ENCODE measurements at regions not wholly inside any gene's neighbourhood (a gene's known extent, or its start where the extent isn't known, plus 50 kb on each side); places are given as distances from the start of the nearest gene placed in this dataset.

DNA sequence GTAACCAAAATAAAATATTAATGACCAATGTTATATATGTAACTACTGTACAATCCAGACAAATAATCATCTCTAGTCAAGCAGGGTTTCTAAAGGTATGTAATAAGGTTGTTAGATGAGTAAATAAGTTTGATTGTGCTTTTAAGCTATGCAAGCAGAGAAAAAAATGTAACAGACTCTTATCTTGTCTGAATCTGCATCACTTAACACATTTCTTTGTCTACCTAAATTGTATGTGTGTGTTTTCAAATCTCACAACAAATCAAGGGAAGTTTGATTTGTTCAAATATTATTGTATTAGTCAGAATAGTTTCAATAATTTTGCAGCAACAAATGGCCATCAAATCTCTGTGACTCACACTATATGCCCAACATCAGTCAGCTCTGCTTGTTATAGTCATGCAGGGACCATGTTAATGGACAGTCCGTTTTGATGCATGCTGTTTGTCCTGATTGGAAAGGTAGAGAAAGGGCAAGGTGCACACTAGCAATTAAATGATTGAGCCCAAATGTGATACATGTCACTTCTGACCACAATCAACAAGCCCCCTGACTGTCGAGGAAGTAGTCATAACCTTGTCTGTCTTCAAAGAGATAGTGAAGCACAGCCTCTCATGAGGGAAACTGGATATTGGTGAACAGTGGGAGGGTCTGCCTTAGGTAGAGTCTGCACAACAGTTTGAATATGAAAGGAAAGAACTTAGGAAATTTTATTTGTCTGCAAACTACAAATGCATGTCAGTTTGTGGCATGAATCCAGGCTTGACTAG lies 349.4 kb upstream of the SATB1 start:
- Mint-ChIP-seq H3K27me3 (ENCODE audit: insufficient read depth, unreplicated experiment) (no peaks in the 10 kb centered on the region), H3K9me3 (ENCODE audit: unreplicated experiment) (no peaks in the 10 kb centered on the region), H3K4me1 (ENCODE audit: low read depth, unreplicated experiment) (no peaks in the 10 kb centered on the region), H3K36me3 (ENCODE audit: insufficient read depth, unreplicated experiment) (no peaks in the 10 kb centered on the region), H3K4me3 (ENCODE audit: unreplicated experiment) (no peak overlapping the region), H3K27ac (ENCODE audit: unreplicated experiment) (no peak overlapping the region)
- TF ChIP-seq, protein P1, sequence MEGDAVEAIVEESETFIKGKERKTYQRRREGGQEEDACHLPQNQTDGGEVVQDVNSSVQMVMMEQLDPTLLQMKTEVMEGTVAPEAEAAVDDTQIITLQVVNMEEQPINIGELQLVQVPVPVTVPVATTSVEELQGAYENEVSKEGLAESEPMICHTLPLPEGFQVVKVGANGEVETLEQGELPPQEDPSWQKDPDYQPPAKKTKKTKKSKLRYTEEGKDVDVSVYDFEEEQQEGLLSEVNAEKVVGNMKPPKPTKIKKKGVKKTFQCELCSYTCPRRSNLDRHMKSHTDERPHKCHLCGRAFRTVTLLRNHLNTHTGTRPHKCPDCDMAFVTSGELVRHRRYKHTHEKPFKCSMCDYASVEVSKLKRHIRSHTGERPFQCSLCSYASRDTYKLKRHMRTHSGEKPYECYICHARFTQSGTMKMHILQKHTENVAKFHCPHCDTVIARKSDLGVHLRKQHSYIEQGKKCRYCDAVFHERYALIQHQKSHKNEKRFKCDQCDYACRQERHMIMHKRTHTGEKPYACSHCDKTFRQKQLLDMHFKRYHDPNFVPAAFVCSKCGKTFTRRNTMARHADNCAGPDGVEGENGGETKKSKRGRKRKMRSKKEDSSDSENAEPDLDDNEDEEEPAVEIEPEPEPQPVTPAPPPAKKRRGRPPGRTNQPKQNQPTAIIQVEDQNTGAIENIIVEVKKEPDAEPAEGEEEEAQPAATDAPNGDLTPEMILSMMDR (IDR thresholded peaks at IDR 0.05; ENCODE audit: insufficient read depth in 1 of 2, low read depth in 1 of 2, low read length in 1 of 2, severe bottlenecking in 1 of 2, unreplicated experiment in 1 of 2) = no peak
- Histone ChIP-seq H3K27me3 (replicated peaks; ENCODE audit: control insufficient read depth, insufficient read depth, low read length) (no peaks in the 10 kb centered on the region), H3K9me3 (no peaks in the 10 kb centered on the region), H3K4me3 (ENCODE audit: low read depth, low read length) (no peak overlapping the region), H3K4me1 (no peaks in the 10 kb centered on the region), H3K36me3 (ENCODE audit: control insufficient read depth, insufficient read depth, low read length) (no peaks in the 10 kb centered on the region)
- CTCF ChIA-PET = no interaction called here
- BruUV-seq (replicated peaks) = no TSS peak
- DNase-seq = no peak
- POLR2A ChIA-PET = no interaction called here
- intact Hi-C loops (cut with micrococcal nuclease; ENCODE audit: unreplicated experiment) = no loop called here

DNA sequence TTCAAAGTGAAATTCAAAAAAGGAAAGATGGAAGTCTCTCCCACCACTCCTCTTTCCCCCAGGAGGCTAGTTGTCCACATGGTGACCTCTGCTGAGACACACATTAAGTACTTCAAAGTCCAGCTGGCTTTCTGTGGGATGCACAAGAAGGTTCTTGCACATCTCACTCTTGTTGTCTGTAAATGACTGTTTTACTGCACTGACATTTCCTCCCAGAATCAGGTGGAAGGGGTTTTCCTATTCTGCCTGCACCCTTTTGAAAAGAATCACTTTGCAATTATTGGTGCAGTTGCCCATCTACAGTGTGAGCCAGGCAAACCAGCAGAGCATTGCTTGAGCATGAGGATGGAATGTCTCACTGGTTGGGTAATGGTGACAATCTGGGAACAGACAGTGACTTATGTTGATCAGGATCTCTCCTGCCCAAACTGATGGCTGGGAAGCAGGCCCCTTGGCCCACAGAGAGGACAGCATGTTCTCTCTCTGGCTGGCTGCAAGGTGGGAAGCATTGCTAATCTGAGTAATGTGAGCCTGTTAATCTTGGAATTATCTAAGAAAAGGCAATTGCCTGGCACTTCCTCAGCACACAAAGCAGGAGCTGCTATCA lies 347.7 kb upstream of the SATB1 start:
- BruUV-seq (replicated peaks) = no TSS peak
- no peak for DNase-seq
- ChIA-PET CTCF (no interaction called here), POLR2A (no interaction called here)
- Mint-ChIP-seq H3K27me3 (ENCODE audit: insufficient read depth, unreplicated experiment) (no peaks in the 10 kb centered on the region), H3K9me3 (ENCODE audit: unreplicated experiment) (no peaks in the 10 kb centered on the region), H3K4me1 (ENCODE audit: low read depth, unreplicated experiment) (no peaks in the 10 kb centered on the region), H3K4me3 (ENCODE audit: unreplicated experiment) (no peak overlapping the region), H3K27ac (ENCODE audit: unreplicated experiment) (no peak overlapping the region), H3K36me3 (ENCODE audit: insufficient read depth, unreplicated experiment) (no peaks in the 10 kb centered on the region)
- H3K9me3 ChIP-seq = no peaks in the 10 kb centered on the region
- H3K36me3 ChIP-seq (ENCODE audit: control insufficient read depth, insufficient read depth, low read length) = no peaks in the 10 kb centered on the region
- TF ChIP-seq, protein P1 (IDR thresholded peaks at IDR 0.05; ENCODE audit: insufficient read depth in 1 of 2, low read depth in 1 of 2, low read length in 1 of 2, severe bottlenecking in 1 of 2, unreplicated experiment in 1 of 2) = no peak
- no peak overlapping the region for H3K4me3 ChIP-seq (ENCODE audit: low read depth, low read length)
- H3K27me3 ChIP-seq (replicated peaks; ENCODE audit: control insufficient read depth, insufficient read depth, low read length) = no peaks in the 10 kb centered on the region
- intact Hi-C loops (cut with micrococcal nuclease; ENCODE audit: unreplicated experiment) = no loop called here
- no peaks in the 10 kb centered on the region for H3K4me1 ChIP-seq

DNA sequence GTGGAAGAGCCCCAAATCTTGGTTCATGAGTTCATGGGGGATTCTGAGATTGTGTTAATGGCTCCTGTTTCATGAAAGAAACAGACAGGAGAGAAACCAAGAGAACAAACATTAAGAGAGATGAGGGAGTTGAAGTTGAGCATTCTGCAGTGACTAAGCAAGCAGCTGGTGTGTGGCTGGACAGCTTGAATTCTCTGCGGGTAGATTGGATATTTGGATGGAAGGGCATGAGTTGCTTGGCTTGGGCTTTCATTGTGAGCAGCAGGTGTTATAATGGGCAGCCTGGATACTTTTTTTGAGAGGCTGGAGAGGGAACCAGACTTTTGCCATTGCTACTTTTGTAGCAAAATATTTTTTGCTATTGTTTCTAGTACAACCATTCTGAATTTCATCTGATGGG lies 346.8 kb upstream of the SATB1 start:
- BruUV-seq (replicated peaks) = no TSS peak
- intact Hi-C loops (cut with micrococcal nuclease; ENCODE audit: unreplicated experiment) = no loop called here
- Histone ChIP-seq H3K27me3 (replicated peaks; ENCODE audit: control insufficient read depth, insufficient read depth, low read length) (no peaks in the 10 kb centered on the region), H3K9me3 (no peaks in the 10 kb centered on the region), H3K4me1 (no peaks in the 10 kb centered on the region), H3K4me3 (ENCODE audit: low read depth, low read length) (no peak overlapping the region), H3K36me3 (ENCODE audit: control insufficient read depth, insufficient read depth, low read length) (no peaks in the 10 kb centered on the region)
- H3K4me3 Mint-ChIP-seq (ENCODE audit: unreplicated experiment) = no peak overlapping the region
- DNase-seq = no peak
- no peak overlapping the region for H3K27ac Mint-ChIP-seq (ENCODE audit: unreplicated experiment)
- H3K9me3 Mint-ChIP-seq (ENCODE audit: unreplicated experiment) = no peaks in the 10 kb centered on the region
- H3K36me3 Mint-ChIP-seq (ENCODE audit: insufficient read depth, unreplicated experiment) = no peaks in the 10 kb centered on the region
- TF ChIP-seq, protein P1 (IDR thresholded peaks at IDR 0.05; ENCODE audit: insufficient read depth in 1 of 2, low read depth in 1 of 2, low read length in 1 of 2, severe bottlenecking in 1 of 2, unreplicated experiment in 1 of 2) = no peak
- ChIA-PET POLR2A (no interaction called here), CTCF (no interaction called here)
- H3K4me1 Mint-ChIP-seq (ENCODE audit: low read depth, unreplicated experiment) = no peaks in the 10 kb centered on the region
- H3K27me3 Mint-ChIP-seq (ENCODE audit: insufficient read depth, unreplicated experiment) = no peaks in the 10 kb centered on the region

Measured in Caco-2 (cell line).